Right forelimb (tissue), 1 donor: ENCODE measurements at regions not wholly inside any gene's neighbourhood (a gene's known extent, or its start where the extent isn't known, plus 50 kb on each side); places are given as distances from the start of the nearest gene placed in this dataset.
"Not testable (repeated sequence)": the region's sequence is repeated elsewhere in the genome, so short reads cannot be mapped to it uniquely, and the experiment has no call there.

Experiments
- DNase-seq: peaks from one replicate; pipeline ENCODE4 v3.0.0-alpha.2; 2018

- no peak for DNase-seq
Observed at GRCh38 chr12:75698052-75698451, 186.6 kb upstream of the KRR1 start.

- DNase-seq = no peak
Observed at GRCh38 chr12:75695926-75696325, 184.5 kb upstream of the KRR1 start.

- no peak for DNase-seq
Observed at GRCh38 chr12:75694534-75695268, 183.3 kb upstream of the KRR1 start.

- DNase-seq = no peak
Observed at GRCh38 chr12:75692876-75693275, 181.5 kb upstream of the KRR1 start.

GRCh38 chr12:75690296-75690955 lies 179.0 kb upstream of the KRR1 start:
- no peak for DNase-seq

GRCh38 chr12:75686233-75686632 lies 174.8 kb upstream of the KRR1 start:
- not testable (repeated sequence) for DNase-seq

GRCh38 chr12:75685617-75686225 lies 174.3 kb upstream of the KRR1 start:
- no peak for DNase-seq

- no peak for DNase-seq
Observed at GRCh38 chr12:75684678-75685616, 173.5 kb upstream of the KRR1 start.

GRCh38 chr12:75683995-75684586 lies 172.7 kb upstream of the KRR1 start:
- not testable (repeated sequence) for DNase-seq

GRCh38 chr12:75683220-75683619 lies 171.8 kb upstream of the KRR1 start:
- DNase-seq = no peak

GRCh38 chr12:75677522-75677921 lies 166.1 kb upstream of the KRR1 start:
- DNase-seq = no peak

- no peak for DNase-seq
Observed at GRCh38 chr12:75674393-75674792, 163.0 kb upstream of the KRR1 start.

- no peak for DNase-seq
Observed at GRCh38 chr12:75672200-75672599, 160.8 kb upstream of the KRR1 start.

GRCh38 chr12:75670216-75670615 lies 158.8 kb upstream of the KRR1 start:
- DNase-seq = no peak

- DNase-seq = no peak
Observed at GRCh38 chr12:75666939-75667334, 155.5 kb upstream of the KRR1 start.

- DNase-seq = no peak
Observed at GRCh38 chr12:75666126-75666938, 154.9 kb upstream of the KRR1 start.

- no peak for DNase-seq
Observed at GRCh38 chr12:75665216-75665615, 153.8 kb upstream of the KRR1 start.

GRCh38 chr12:75662511-75663159 lies 151.2 kb upstream of the KRR1 start:
- DNase-seq = no peak

- DNase-seq = no peak
Observed at GRCh38 chr12:75661908-75662307, 150.5 kb upstream of the KRR1 start.

GRCh38 chr12:75660805-75661404 lies 149.5 kb upstream of the KRR1 start:
- DNase-seq = no peak

GRCh38 chr12:75660107-75660530 lies 148.7 kb upstream of the KRR1 start:
- DNase-seq = no peak
